ENCODE measurements at regions not wholly inside any gene's neighbourhood (a gene's known extent, or its start where the extent isn't known, plus 50 kb on each side); places are given as distances from the start of the nearest gene placed in this dataset.

- DNase-seq (ENCODE audit: low read depth in 2 of 2) = no peak
Observed at GRCh38 chr17:15109608-15110007, 155.5 kb downstream of the PMP22 start.

- no peak for DNase-seq (ENCODE audit: low read depth in 2 of 2)
Observed at GRCh38 chr17:15108992-15109391, 156.1 kb downstream of the PMP22 start.

- no peak for DNase-seq (ENCODE audit: low read depth in 2 of 2)
Observed at GRCh38 chr17:15106540-15106939, 158.6 kb downstream of the PMP22 start.

- DNase-seq (ENCODE audit: low read depth in 2 of 2) = no peak
Observed at GRCh38 chr17:15103785-15104184, 161.3 kb downstream of the PMP22 start.

- no peak for DNase-seq (ENCODE audit: low read depth in 2 of 2)
Observed at GRCh38 chr17:15101175-15101574, 164.0 kb downstream of the PMP22 start.

GRCh38 chr17:15096511-15096910 lies 168.6 kb downstream of the PMP22 start:
- no peak for DNase-seq (ENCODE audit: low read depth in 2 of 2)

GRCh38 chr17:15095935-15096334 lies 169.2 kb downstream of the PMP22 start:
- no peak for DNase-seq (ENCODE audit: low read depth in 2 of 2)

- DNase-seq (ENCODE audit: low read depth in 2 of 2) = no peak
Observed at GRCh38 chr17:15092762-15093161, 172.4 kb downstream of the PMP22 start.

GRCh38 chr17:15092261-15092660 lies 172.9 kb downstream of the PMP22 start:
- DNase-seq (ENCODE audit: low read depth in 2 of 2) = no peak

GRCh38 chr17:15091825-15092224 lies 173.3 kb downstream of the PMP22 start:
- DNase-seq (ENCODE audit: low read depth in 2 of 2) = no peak

- DNase-seq (ENCODE audit: low read depth in 2 of 2) = no peak
Observed at GRCh38 chr17:15090533-15090932, 174.6 kb downstream of the PMP22 start.

- DNase-seq (ENCODE audit: low read depth in 2 of 2) = no peak
Observed at GRCh38 chr17:15087946-15088345, 177.2 kb downstream of the PMP22 start.

GRCh38 chr17:15086776-15087295 lies 178.3 kb downstream of the PMP22 start:
- no peak for DNase-seq (ENCODE audit: low read depth in 2 of 2)

- no peak for DNase-seq (ENCODE audit: low read depth in 2 of 2)
Observed at GRCh38 chr17:15085890-15086677, 179.0 kb downstream of the PMP22 start.

- no peak for DNase-seq (ENCODE audit: low read depth in 2 of 2)
Observed at GRCh38 chr17:15083225-15083624, 181.9 kb downstream of the PMP22 start.

- DNase-seq (ENCODE audit: low read depth in 2 of 2) = no peak
Observed at GRCh38 chr17:15081008-15081407, 184.1 kb downstream of the PMP22 start.

GRCh38 chr17:15078570-15078969 lies 186.6 kb downstream of the PMP22 start:
- DNase-seq (ENCODE audit: low read depth in 2 of 2) = no peak

GRCh38 chr17:15076991-15077663 lies 188.0 kb downstream of the PMP22 start:
- no peak for DNase-seq (ENCODE audit: low read depth in 2 of 2)

GRCh38 chr17:15051933-15052332 lies 213.2 kb downstream of the PMP22 start:
- no peak for DNase-seq (ENCODE audit: low read depth in 2 of 2)

- DNase-seq (ENCODE audit: low read depth in 2 of 2) = no peak
Observed at GRCh38 chr17:15049795-15050160, 215.3 kb downstream of the PMP22 start.

- no peak for DNase-seq (ENCODE audit: low read depth in 2 of 2)
Observed at GRCh38 chr17:15048933-15049794, 216.0 kb downstream of the PMP22 start.

GRCh38 chr17:15048381-15048780 lies 216.7 kb downstream of the PMP22 start:
- no peak for DNase-seq (ENCODE audit: low read depth in 2 of 2)

Data from stimulated activated CD8-positive, alpha-beta memory T cell treated with anti-CD3 and anti-CD28 coated beads, Interleukin-7, amount 100 ng/mL, for 1 hour (primary cell).